ENCODE measurements at regions not wholly inside any gene's neighbourhood (a gene's known extent, or its start where the extent isn't known, plus 50 kb on each side); places are given as distances from the start of the nearest gene placed in this dataset.

GRCh38 chr6:164925681-164926530 is 383.5 kb downstream of the C6orf118 start:
- DNase-seq (ENCODE audit: low read depth), result no peak

GRCh38 chr6:164924674-164925073 is 384.7 kb downstream of the C6orf118 start:
- DNase-seq (ENCODE audit: low read depth), result peak; percentile 22

- no peak for DNase-seq (ENCODE audit: low read depth)
Observed at GRCh38 chr6:164917211-164917610, 392.2 kb downstream of the C6orf118 start.

GRCh38 chr6:164916087-164916486 is 393.3 kb downstream of the C6orf118 start:
- DNase-seq (ENCODE audit: low read depth), result no peak

GRCh38 chr6:164911873-164912580 is 397.4 kb downstream of the C6orf118 start:
- peak; percentile 79 for DNase-seq (ENCODE audit: low read depth)

- DNase-seq (ENCODE audit: low read depth), result no peak
Observed at GRCh38 chr6:164911151-164911550, 398.3 kb downstream of the C6orf118 start.

- DNase-seq (ENCODE audit: low read depth), result no peak
Observed at GRCh38 chr6:164906766-164907165, 402.6 kb downstream of the C6orf118 start.

GRCh38 chr6:164905311-164905710 is 404.1 kb downstream of the C6orf118 start:
- DNase-seq (ENCODE audit: low read depth), result no peak

GRCh38 chr6:164898412-164898811 is 411.0 kb downstream of the C6orf118 start:
- no peak for DNase-seq (ENCODE audit: low read depth)

GRCh38 chr6:164897523-164898235 is 411.7 kb downstream of the C6orf118 start:
- peak; percentile 15 for DNase-seq (ENCODE audit: low read depth)

GRCh38 chr6:164889980-164890379 is 419.4 kb downstream of the C6orf118 start:
- no peak for DNase-seq (ENCODE audit: low read depth)

GRCh38 chr6:164887660-164888059 is 421.7 kb downstream of the C6orf118 start:
- no peak for DNase-seq (ENCODE audit: low read depth)

GRCh38 chr6:164882236-164882635 is 427.2 kb downstream of the C6orf118 start:
- DNase-seq (ENCODE audit: low read depth), result no peak

GRCh38 chr6:164871783-164872182 is 437.6 kb downstream of the C6orf118 start:
- DNase-seq (ENCODE audit: low read depth), result no peak

GRCh38 chr6:164870164-164870563 is 439.2 kb downstream of the C6orf118 start:
- DNase-seq (ENCODE audit: low read depth), result no peak

GRCh38 chr6:164861967-164862366 is 447.4 kb downstream of the C6orf118 start:
- no peak for DNase-seq (ENCODE audit: low read depth)

GRCh38 chr6:164859816-164860215 is 449.6 kb downstream of the C6orf118 start:
- peak; percentile 9 for DNase-seq (ENCODE audit: low read depth)

GRCh38 chr6:164856138-164856537 is 453.3 kb downstream of the C6orf118 start:
- no peak for DNase-seq (ENCODE audit: low read depth)

GRCh38 chr6:164855281-164855680 is 454.1 kb downstream of the C6orf118 start:
- no peak for DNase-seq (ENCODE audit: low read depth)

- no peak for DNase-seq (ENCODE audit: low read depth)
Observed at GRCh38 chr6:164854526-164854925, 454.9 kb downstream of the C6orf118 start.

- DNase-seq (ENCODE audit: low read depth), result peak; percentile 5
Observed at GRCh38 chr6:164845773-164846172, 463.6 kb downstream of the C6orf118 start.

- DNase-seq (ENCODE audit: low read depth), result no peak
Observed at GRCh38 chr6:164842085-164842484, 467.3 kb downstream of the C6orf118 start.
